CD8-positive, alpha-beta memory T cell (primary cell): ENCODE measurements at regions not wholly inside any gene's neighbourhood (a gene's known extent, or its start where the extent isn't known, plus 50 kb on each side); places are given as distances from the start of the nearest gene placed in this dataset.

Experiments used
- CTCF ChIA-PET: fragments of 350-600 bp; sonication (Branson Sonifier 250); formaldehyde crosslinking; loops from one replicate; lab custom pipeline; 2021; ENCODE audit warnings: antibody characterized with exemption; lab: Charles Lee
- POLR2A ChIA-PET: fragments of 350-600 bp; sonication (Branson Sonifier 250); formaldehyde crosslinking; loops from one replicate; lab custom pipeline; 2021; ENCODE audit warnings: antibody characterized with exemption; lab: Charles Lee
- DNase-seq, 5 donors: peaks; one replicate each; pipeline versions ENCODE4 v3.0.0 to v3.0.0-alpha.2; 2020 to 2022; ENCODE audit warnings: mixed read lengths in 1 of 5
- H3K27ac ChIP-seq: one replicate; pipeline ENCODE4 v1.7.0; 2013; ENCODE audit warnings: low read depth, mild to moderate bottlenecking, low read length, moderate library complexity
- H3K27me3 ChIP-seq: 2 replicates; pipeline ENCODE4 v1.7.0; 2013; ENCODE audit warnings: low read length, mild to moderate bottlenecking; ENCODE audit not compliant: insufficient read depth, poor library complexity, severe bottlenecking
- H3K36me3 ChIP-seq: 2 replicates; pipeline ENCODE4 v1.7.0; 2013; ENCODE audit warnings: mild to moderate bottlenecking, low read length, moderate library complexity; ENCODE audit not compliant: insufficient read depth
- H3K4me1 ChIP-seq: 2 replicates; pipeline ENCODE4 v1.7.0; 2013; ENCODE audit warnings: mild to moderate bottlenecking, low read length, moderate library complexity; ENCODE audit not compliant: insufficient read depth
- H3K4me3 ChIP-seq: 2 replicates; pipeline ENCODE4 v1.7.0; 2013; ENCODE audit warnings: mild to moderate bottlenecking, low read length
- H3K9me3 ChIP-seq: 2 replicates; pipeline ENCODE4 v1.7.0; 2013; ENCODE audit warnings: mild to moderate bottlenecking, low read length
- H3K27ac Mint-ChIP-seq, 8 donors: one replicate each; pipeline ENCODE4 v1.8.0; 2020 to 2021; ENCODE audit warnings: mixed read lengths in 8 of 8, mild to moderate bottlenecking in 6 of 8, inconsistent platforms in 3 of 8, moderate library complexity in 3 of 8
- H3K27me3 Mint-ChIP-seq, 2 donors: one replicate each; pipeline ENCODE4 v1.8.0; 2020 to 2021; ENCODE audit warnings: mixed read lengths in 2 of 2, mild to moderate bottlenecking in 1 of 2, moderate library complexity in 1 of 2
- H3K36me3 Mint-ChIP-seq, 3 donors: one replicate each; pipeline ENCODE4 v1.8.0; 2020 to 2021; ENCODE audit warnings: mixed read lengths in 3 of 3, inconsistent platforms in 1 of 3, mild to moderate bottlenecking in 1 of 3
- H3K4me1 Mint-ChIP-seq, 3 donors: one replicate each; pipeline ENCODE4 v1.8.0; 2020 to 2021; ENCODE audit warnings: mixed read lengths in 3 of 3, inconsistent platforms in 1 of 3, mild to moderate bottlenecking in 1 of 3
- H3K4me3 Mint-ChIP-seq, 7 donors: one replicate each; pipeline ENCODE4 v1.8.0; 2020 to 2021; ENCODE audit warnings: mixed read lengths in 7 of 7, mild to moderate bottlenecking in 6 of 7, moderate library complexity in 4 of 7, inconsistent platforms in 2 of 7
- H3K9me3 Mint-ChIP-seq, 5 donors: one replicate each; pipeline ENCODE4 v1.8.0; 2020 to 2022; ENCODE audit warnings: mixed read lengths in 5 of 5, mild to moderate bottlenecking in 3 of 5, moderate library complexity in 2 of 5, inconsistent platforms in 1 of 5

GRCh38 chr18:45250479-45250878 lies 364.8 kb upstream of the SLC14A2 start:
- ChIA-PET POLR2A (no interaction called here), CTCF (no interaction called here)
- DNase-seq, result no peak
- H3K4me3 ChIP-seq, result no peak overlapping the region
- H3K36me3 ChIP-seq, result no peaks in the 10 kb centered on the region
- no peaks in the 10 kb centered on the region for H3K4me1 Mint-ChIP-seq
- H3K27ac Mint-ChIP-seq, result no peak overlapping the region
- H3K27me3 ChIP-seq, result no peaks in the 10 kb centered on the region
- no peaks in the 10 kb centered on the region for H3K4me1 ChIP-seq
- no peaks in the 10 kb centered on the region for H3K9me3 ChIP-seq
- H3K9me3 Mint-ChIP-seq, result no peaks in the 10 kb centered on the region
- no peak overlapping the region for H3K4me3 Mint-ChIP-seq
- no peaks in the 10 kb centered on the region for H3K36me3 Mint-ChIP-seq
- no peak overlapping the region for H3K27ac ChIP-seq
- H3K27me3 Mint-ChIP-seq, result peaks cover 4 to 8% of the 10 kb centered on the region in 2 donors

- CTCF ChIA-PET, result no interaction called here
- Histone ChIP-seq H3K36me3 (no peaks in the 10 kb centered on the region), H3K9me3 (no peaks in the 10 kb centered on the region), H3K27me3 (no peaks in the 10 kb centered on the region), H3K27ac (no peak overlapping the region), H3K4me3 (no peak overlapping the region), H3K4me1 (no peaks in the 10 kb centered on the region)
- no peak for DNase-seq
- H3K27me3 Mint-ChIP-seq, result peaks cover 4 to 13% of the 10 kb centered on the region in 2 donors
- H3K4me1 Mint-ChIP-seq, result no peaks in the 10 kb centered on the region
- no peak overlapping the region for H3K4me3 Mint-ChIP-seq
- H3K27ac Mint-ChIP-seq, result no peak overlapping the region
- POLR2A ChIA-PET, result no interaction called here
- H3K9me3 Mint-ChIP-seq, result no peaks in the 10 kb centered on the region
- no peaks in the 10 kb centered on the region for H3K36me3 Mint-ChIP-seq
These were observed 364.0 kb upstream of the SLC14A2 start for GRCh38 chr18:45251236-45251635.

- Histone ChIP-seq H3K4me1 (no peaks in the 10 kb centered on the region), H3K27ac (no peak overlapping the region), H3K36me3 (no peaks in the 10 kb centered on the region), H3K4me3 (no peak overlapping the region), H3K27me3 (no peaks in the 10 kb centered on the region), H3K9me3 (no peaks in the 10 kb centered on the region)
- Mint-ChIP-seq H3K4me1 (no peaks in the 10 kb centered on the region), H3K36me3 (no peaks in the 10 kb centered on the region), H3K9me3 (no peaks in the 10 kb centered on the region), H3K27ac (no peak overlapping the region), H3K27me3 (peaks cover 4 to 16% of the 10 kb centered on the region in 2 donors), H3K4me3 (no peak overlapping the region)
- ChIA-PET POLR2A (no interaction called here), CTCF (no interaction called here)
- DNase-seq, result no peak
These were observed 362.8 kb upstream of the SLC14A2 start for GRCh38 chr18:45252474-45252873.

- H3K4me1 Mint-ChIP-seq, result no peaks in the 10 kb centered on the region
- H3K36me3 Mint-ChIP-seq, result no peaks in the 10 kb centered on the region
- no peaks in the 10 kb centered on the region for H3K9me3 Mint-ChIP-seq
- H3K9me3 ChIP-seq, result no peaks in the 10 kb centered on the region
- POLR2A ChIA-PET, result no interaction called here
- no peak overlapping the region for H3K4me3 Mint-ChIP-seq
- H3K36me3 ChIP-seq, result no peaks in the 10 kb centered on the region
- no peak overlapping the region for H3K4me3 ChIP-seq
- no peak for DNase-seq
- H3K27me3 Mint-ChIP-seq, result peaks cover 6 to 16% of the 10 kb centered on the region in 2 donors
- H3K4me1 ChIP-seq, result no peaks in the 10 kb centered on the region
- H3K27me3 ChIP-seq, result no peaks in the 10 kb centered on the region
- CTCF ChIA-PET, result no interaction called here
- H3K27ac ChIP-seq, result no peak overlapping the region
- no peak overlapping the region for H3K27ac Mint-ChIP-seq
These were observed 362.2 kb upstream of the SLC14A2 start for GRCh38 chr18:45253056-45253565.

GRCh38 chr18:45253973-45254708 lies 361.1 kb upstream of the SLC14A2 start:
- Mint-ChIP-seq H3K36me3 (no peaks in the 10 kb centered on the region), H3K9me3 (no peaks in the 10 kb centered on the region), H3K27me3 (peaks cover 6 to 16% of the 10 kb centered on the region in 2 donors), H3K4me3 (no peak overlapping the region), H3K27ac (no peak overlapping the region), H3K4me1 (no peaks in the 10 kb centered on the region)
- ChIA-PET POLR2A (no interaction called here), CTCF (no interaction called here)
- DNase-seq, result no peak
- H3K4me1 ChIP-seq, result no peaks in the 10 kb centered on the region
- H3K36me3 ChIP-seq, result no peaks in the 10 kb centered on the region
- H3K27ac ChIP-seq, result no peak overlapping the region
- no peaks in the 10 kb centered on the region for H3K9me3 ChIP-seq
- H3K4me3 ChIP-seq, result no peak overlapping the region
- H3K27me3 ChIP-seq, result no peaks in the 10 kb centered on the region

GRCh38 chr18:45254709-45255082 lies 360.6 kb upstream of the SLC14A2 start:
- Mint-ChIP-seq H3K27me3 (peaks cover 6 to 16% of the 10 kb centered on the region in 2 donors), H3K4me1 (no peaks in the 10 kb centered on the region), H3K9me3 (no peaks in the 10 kb centered on the region), H3K4me3 (no peak overlapping the region), H3K36me3 (peaks cover 0 to 2% (median 0%) of the 10 kb centered on the region in 3 donors), H3K27ac (no peak overlapping the region)
- no peak for DNase-seq
- H3K36me3 ChIP-seq, result no peaks in the 10 kb centered on the region
- CTCF ChIA-PET, result no interaction called here
- no peaks in the 10 kb centered on the region for H3K9me3 ChIP-seq
- H3K27ac ChIP-seq, result no peak overlapping the region
- H3K4me1 ChIP-seq, result no peaks in the 10 kb centered on the region
- no peaks in the 10 kb centered on the region for H3K27me3 ChIP-seq
- POLR2A ChIA-PET, result no interaction called here
- H3K4me3 ChIP-seq, result no peak overlapping the region

- DNase-seq, result no peak
- no peaks in the 10 kb centered on the region for H3K4me1 Mint-ChIP-seq
- no peak overlapping the region for H3K4me3 Mint-ChIP-seq
- Histone ChIP-seq H3K4me1 (no peaks in the 10 kb centered on the region), H3K4me3 (no peak overlapping the region), H3K9me3 (no peaks in the 10 kb centered on the region), H3K36me3 (no peaks in the 10 kb centered on the region), H3K27ac (no peak overlapping the region), H3K27me3 (no peaks in the 10 kb centered on the region)
- CTCF ChIA-PET, result interaction anchor here (1.2 kb wide), 1 partner anchor 14 kb away, joined by 3 read pairs; no protein-coding TSS in a partner anchor
- POLR2A ChIA-PET, result no interaction called here
- no peak overlapping the region for H3K27ac Mint-ChIP-seq
- no peaks in the 10 kb centered on the region for H3K9me3 Mint-ChIP-seq
- peaks cover 6 to 10% of the 10 kb centered on the region in 2 donors for H3K27me3 Mint-ChIP-seq
- H3K36me3 Mint-ChIP-seq, result peaks cover 0 to 2% (median 0%) of the 10 kb centered on the region in 3 donors
These were observed 359.9 kb upstream of the SLC14A2 start for GRCh38 chr18:45255197-45255890.

GRCh38 chr18:45260125-45260524 lies 355.2 kb upstream of the SLC14A2 start:
- Mint-ChIP-seq H3K4me1 (no peaks in the 10 kb centered on the region), H3K27ac (no peak overlapping the region), H3K4me3 (no peak overlapping the region), H3K27me3 (peaks cover 3 to 8% of the 10 kb centered on the region in 2 donors), H3K36me3 (peaks cover 0 to 2% (median 0%) of the 10 kb centered on the region in 3 donors), H3K9me3 (no peaks in the 10 kb centered on the region)
- no peaks in the 10 kb centered on the region for H3K36me3 ChIP-seq
- H3K27me3 ChIP-seq, result no peaks in the 10 kb centered on the region
- ChIA-PET CTCF (no interaction called here), POLR2A (no interaction called here)
- H3K27ac ChIP-seq, result no peak overlapping the region
- H3K9me3 ChIP-seq, result no peaks in the 10 kb centered on the region
- no peaks in the 10 kb centered on the region for H3K4me1 ChIP-seq
- H3K4me3 ChIP-seq, result no peak overlapping the region
- DNase-seq, result no peak
